Activated T-cell treated with anti-CD3 and anti-CD28 coated beads for 1 hour (primary cell): ENCODE measurements at regions not wholly inside any gene's neighbourhood (a gene's known extent, or its start where the extent isn't known, plus 50 kb on each side); places are given as distances from the start of the nearest gene placed in this dataset.

ENCODE experiments used
- DNase-seq: peaks from one replicate; pipeline ENCODE4 v3.0.0-alpha.2; 2020; ENCODE audit warnings: low read depth

DNA sequence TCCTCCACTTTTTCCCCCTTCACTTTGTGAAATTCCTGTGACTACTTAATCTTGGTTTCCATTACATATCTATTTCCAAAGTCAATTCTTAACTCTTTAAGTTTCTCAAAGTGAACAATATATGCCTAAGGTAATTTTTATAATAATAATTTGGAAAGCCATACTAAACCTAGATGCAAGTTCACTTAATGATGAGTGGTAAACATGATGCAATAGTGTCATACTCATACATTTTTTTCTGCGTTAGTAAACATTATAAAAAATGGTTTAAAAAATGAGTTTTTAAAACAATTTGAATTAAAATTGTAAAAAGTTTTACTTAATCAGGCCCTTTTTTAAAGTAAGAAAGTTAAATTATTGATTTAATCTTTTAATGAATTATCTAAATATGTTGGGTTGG, 659.4 kb upstream of the FZD8 start:
- DNase-seq: no peak

DNA sequence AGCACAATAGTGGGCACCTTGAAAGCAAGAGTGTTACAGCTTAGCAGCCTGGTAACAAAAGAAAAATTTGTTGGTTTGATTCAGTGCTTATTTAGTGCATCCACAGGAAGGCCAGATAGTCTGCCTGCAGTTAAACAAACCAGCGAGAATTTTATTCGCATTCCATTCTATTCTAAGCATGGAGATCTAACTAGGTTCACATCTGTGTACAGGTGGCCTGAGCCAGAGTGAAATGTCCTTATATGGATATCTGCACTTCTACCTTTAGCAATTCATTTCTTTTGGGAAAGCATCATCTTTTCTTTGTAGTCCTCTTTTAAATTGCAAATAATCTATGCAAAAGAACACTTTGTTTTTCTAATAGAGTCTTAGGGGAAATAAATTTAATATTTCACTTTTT, 659.0 kb upstream of the FZD8 start:
- no peak for DNase-seq

DNA sequence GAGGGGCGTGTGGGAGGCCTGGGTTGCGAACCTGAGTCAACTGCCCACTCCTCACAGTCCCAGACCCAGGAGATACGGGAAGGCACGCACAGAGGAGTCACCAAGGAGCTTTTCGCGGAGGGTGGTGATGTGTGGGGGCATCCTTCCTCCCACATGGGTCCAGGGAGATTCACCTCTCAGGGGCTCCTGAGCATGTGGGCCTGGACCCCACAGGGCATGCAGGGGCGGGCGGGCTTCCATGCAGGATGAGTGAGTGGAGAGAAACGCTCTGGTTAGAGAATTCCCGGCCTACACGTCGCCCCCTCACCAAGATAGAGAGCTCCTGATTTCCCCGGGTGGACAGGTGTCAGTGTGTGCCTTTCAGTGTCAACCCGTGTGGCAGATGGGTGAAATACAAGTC, 641.7 kb upstream of the FZD8 start:
- DNase-seq: no peak

DNA sequence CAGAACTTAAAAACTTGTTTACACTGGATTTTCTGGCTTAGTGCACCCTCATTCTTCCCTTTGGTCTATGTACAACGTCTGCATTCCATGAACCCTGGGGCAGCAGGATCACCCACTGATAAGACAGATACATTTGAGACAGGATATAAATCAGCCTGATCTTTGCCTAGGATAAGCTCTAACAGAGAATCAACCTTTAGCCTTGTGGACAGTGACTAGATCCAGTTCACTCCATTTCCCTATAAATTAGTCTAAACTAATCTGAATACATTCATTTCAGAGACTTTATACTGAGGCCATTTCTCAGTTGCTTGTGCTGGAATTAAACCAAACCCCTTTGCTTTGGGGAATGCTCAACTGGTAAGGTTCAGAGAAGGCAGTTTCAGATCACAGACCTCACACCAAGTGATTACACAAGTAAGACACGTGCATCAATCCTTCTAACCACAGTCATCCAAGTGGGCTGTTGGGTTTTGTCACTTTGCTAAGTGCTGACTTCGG, 639.8 kb upstream of the FZD8 start:
- no peak for DNase-seq

DNA sequence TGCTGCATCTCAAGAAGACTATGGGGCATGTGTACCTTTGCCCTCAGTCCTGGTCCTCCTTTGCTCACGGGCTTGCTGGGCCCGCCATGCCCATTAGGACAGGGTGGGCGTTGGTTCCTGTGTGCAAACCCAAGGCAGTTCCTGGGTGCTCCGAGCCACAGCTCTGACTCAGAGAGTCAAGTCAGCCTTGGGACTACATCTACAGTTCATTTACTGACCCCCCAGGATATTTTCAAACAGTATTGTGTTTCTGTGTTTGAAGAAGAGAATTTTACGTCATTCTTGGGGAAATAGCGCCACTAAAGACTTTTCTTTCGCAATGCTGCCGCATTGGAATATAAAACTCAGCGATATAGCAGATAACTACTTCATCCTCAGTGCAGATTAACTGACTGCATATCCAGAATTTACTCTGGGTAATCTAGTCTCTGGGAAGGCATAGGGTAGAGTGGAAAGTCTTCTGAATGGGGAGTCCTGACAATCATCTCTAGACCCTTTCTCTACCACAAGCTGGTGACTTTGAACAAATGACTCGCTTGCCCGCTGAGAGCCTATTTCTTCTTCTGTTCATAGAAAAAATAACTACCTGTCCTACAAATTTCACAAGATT, 638.9 kb upstream of the FZD8 start:
- DNase-seq: no peak

DNA sequence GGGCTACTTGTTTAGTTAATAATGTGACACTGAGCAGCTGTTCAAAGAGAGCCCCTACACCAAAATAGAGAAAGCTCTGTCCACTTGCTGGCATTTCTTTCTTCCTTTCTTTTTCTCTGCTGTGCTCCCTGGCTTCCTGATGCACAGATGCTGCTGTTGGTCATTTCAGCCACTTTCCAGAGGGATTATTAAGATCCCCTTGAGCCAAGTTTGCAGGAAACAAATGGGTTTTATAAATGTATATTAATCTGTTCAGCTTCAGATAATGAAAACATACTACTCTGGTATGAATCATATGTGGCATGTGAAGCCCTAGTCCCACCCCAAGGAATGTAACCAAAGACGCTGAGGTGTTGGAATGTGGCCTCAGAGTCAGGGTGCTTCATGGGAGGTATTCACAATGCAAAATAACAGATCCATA, 638.2 kb upstream of the FZD8 start:
- DNase-seq: no peak

DNA sequence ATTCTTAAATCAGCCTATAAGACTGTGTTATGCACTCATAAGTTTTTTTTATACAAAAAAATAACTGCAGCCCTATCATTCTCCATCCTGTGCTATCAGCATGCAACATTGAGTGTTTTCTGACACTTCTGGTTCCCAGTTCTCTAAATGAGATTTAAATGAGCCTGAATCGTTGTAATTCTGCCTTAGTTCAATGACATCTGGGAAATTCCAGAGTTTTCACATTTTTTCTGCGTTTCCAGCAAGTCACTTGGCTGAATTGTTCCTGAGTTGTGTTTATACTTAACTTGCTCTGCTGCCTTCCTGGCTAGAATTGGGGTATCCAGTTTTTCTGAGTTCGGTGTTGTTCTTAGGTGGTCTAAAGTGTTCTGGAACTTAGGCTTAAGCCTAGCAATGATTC, 636.1 kb upstream of the FZD8 start:
- DNase-seq: no peak

DNA sequence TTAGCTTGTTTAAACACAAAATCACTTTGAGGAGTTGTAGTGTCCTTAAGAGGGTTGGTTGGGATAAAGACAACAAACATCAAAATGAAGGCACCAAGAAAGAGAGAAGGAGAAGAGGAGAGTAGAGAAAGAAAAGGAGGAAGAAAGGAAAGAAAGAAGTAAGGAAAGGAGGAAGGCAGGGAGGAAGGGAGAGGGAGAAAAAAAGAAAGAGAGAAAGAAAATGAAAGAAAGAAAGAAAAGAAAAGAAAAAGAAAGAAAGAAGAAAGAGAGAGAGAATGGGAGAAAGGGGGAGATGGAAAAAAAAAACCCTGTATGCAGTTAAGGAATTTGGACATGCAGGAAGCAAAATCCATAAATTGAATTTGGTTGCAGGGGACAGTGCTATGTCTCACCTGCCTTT, 635.4 kb upstream of the FZD8 start:
- no peak for DNase-seq

DNA sequence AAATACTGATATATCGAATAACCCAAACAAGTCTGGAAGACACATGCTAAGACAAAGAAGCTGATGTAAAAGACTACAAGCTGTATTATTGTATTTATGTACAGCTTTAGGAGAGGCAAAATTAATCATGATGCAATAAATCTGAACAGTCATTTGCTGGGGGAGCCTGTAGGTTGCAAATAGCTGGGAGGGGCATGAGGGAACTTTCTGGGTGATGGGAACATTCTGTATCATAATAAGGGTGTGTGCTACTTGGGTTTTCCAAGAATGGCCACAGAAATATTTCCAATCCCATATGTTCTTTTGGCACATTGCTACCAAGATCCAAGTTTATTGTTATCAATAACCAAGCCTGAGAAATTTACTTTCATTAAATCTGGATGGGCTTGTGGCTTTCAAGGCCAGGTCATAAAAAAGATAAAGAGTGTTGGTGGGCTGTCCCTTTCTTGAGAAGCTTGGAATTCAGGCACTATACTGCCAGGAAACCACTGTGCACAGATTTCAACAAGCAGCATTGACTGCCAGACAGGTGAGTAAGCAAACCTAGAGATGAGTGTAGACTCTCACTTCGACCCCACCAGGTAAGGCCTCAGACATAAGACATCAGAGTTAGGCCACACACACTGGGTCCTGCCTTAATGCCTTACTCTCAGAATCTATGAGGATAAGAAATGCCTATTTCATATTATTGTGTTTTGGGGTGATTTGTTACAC, 629.7 kb upstream of the FZD8 start:
- DNase-seq: no peak

DNA sequence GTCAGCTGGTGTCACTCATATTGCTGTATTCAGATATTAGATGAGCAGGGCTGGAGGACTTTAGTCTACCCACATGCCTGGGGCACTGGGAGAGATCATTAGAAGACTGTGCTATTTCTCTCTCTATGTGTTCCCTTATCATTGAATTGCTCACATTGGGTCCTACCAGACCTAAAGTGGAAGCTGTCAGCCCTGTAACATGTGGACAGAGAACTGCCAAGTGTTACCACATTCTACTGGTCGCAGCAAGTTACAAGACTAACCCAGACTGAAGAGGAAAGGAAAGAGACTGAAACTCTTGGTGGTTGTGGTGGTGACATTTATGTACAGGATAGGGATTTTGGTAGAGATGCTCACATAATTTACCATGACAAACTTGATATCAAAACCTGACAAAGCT, 627.1 kb upstream of the FZD8 start:
- no peak for DNase-seq

DNA sequence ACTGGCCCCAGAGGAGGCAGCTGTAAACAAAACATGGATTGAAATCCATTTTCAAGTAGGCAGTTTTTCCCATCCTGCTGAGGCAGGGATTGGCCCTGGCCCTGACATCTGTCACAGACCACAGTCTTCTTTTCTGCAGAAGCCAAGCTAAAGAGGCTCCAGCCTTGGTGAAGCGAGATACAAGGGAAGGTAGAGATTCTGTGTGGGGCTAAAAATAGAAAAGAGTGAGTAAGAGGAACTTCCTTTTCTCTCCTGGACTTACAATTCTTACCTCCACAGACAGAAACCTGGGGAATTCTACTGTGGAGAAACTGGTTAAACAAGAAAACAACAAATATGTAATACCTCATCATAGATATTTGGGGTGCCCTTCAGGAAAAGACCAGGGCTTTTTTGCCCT, 624.8 kb upstream of the FZD8 start:
- DNase-seq: no peak

DNA sequence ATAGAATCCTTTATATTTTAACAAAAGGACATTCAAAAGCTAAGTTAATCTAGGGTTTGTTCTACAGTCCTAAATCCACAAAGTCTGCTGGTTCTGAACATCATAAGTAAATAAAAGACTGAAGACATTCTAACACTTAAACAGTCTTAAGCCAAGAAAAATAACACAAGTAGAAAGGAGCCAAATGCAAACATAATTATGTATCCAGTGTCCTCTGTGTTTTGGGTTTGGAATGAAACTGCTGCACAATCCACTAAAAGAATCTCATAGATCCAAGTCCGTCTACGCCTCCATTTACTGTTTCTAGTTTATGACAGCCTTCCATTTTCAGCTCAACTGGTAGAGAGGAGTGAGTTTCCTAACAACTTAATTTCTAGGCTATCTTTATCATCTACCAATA, 623.6 kb upstream of the FZD8 start:
- DNase-seq: no peak

DNA sequence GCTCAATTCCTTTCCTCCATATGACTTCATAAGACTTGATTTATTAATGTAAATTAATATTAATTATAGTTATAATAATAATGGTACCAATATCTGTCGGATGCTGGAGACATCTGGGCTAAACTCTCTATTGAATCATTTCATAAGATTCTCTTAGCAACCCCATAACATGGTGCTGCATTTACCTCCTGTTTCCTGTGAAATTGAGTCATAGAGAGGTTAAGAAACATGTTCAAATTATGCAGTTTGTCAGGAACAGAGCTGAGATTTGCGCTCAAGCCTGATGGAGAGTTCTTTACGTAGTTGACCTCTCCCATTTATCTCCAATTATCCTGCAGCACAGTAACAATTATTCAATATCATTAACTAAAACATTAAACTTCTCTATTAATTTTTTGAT, 621.8 kb upstream of the FZD8 start:
- DNase-seq: no peak

DNA sequence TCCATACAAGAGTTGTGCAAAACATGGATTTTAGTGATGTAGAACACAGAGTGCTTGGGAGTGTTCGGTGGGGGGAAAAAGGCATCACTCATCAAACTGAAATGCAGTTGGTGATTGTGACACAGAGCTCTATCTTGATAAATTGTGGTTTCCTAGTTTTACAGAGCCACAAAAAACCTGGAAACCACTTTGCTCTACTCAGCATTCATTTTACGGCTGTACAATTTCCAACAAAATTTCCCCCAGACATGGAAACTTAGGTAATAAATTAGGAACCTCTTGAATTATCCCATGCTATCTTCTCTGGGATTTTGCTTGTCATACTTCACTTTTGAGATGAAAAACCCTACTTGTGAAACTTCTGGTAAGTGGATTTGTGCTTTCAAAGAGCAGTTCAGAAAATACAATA, 614.9 kb upstream of the FZD8 start:
- DNase-seq: no peak

DNA sequence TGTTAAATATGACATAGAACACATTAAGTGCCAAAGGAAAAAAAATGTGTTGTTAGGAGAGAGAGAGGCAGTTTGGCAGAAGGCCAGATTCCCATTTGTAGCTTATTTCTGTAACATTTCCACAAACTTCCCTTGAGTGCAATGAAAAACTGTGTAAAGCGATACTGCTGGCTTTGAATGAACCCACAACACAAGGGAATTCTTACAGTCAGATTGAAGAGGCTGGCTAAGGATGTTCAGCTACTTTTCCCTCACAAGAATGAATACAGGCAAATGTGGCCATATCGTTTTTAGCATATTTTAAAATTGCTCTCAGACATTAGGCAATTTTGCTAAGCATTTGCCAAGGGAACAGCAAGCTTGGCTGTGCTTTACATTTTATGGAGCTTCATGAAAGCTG, 614.1 kb upstream of the FZD8 start:
- no peak for DNase-seq

DNA sequence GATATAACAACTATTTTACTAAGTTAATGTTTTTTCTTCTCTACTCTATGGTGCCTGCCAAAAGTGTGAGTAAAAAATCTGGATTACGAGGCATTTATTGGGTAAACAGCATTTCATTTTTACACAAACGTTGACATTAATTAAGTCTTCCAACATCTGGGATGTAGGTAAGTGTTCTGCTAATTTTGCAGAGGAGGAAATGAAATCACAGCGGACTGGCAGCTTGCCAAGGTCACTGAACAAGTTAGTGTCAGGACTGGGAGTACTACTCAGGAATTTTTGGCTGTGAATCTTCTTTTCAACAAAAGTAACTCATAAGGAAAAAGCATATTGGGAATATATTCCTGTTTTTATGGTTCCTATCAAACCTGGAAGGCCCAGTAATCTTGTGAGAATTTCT, 612.1 kb upstream of the FZD8 start:
- DNase-seq: no peak

DNA sequence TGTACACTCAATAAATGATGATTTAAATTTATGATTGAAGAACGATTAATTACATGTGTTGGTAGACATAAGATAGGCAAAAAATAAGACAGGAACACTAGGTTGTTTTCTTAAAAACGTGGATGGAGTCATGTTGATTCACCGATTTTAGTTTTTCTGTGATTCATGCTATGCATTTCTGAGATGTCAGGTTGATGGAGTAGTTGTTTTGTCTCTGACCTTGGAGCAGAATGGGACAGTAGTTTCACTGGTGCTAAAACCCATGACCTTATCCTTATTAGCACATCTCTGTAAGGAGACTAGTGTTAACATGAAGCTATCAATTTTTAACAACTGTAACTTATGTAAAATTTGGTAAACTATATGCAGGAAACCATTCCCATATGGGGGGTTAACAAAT, 611.6 kb upstream of the FZD8 start:
- no peak for DNase-seq

DNA sequence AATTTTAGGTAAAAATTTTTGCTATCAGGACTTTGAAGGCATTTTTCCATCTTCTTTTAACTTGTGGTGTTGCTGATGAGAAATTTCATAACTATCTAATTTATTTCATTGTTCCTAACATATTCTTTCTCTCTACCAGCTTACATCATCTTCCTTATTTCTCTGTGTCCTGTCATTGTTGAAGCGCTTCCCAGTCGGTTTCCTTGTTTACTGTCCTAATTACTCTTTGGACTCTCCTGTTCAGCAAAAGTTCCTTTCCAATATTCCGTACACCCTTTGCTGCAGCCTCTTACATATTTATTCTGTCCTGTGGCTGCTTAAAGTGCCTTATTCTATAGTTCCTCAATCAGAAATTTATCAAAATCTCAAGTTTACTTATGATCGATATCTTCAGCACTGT, 609.0 kb upstream of the FZD8 start:
- no peak for DNase-seq

DNA sequence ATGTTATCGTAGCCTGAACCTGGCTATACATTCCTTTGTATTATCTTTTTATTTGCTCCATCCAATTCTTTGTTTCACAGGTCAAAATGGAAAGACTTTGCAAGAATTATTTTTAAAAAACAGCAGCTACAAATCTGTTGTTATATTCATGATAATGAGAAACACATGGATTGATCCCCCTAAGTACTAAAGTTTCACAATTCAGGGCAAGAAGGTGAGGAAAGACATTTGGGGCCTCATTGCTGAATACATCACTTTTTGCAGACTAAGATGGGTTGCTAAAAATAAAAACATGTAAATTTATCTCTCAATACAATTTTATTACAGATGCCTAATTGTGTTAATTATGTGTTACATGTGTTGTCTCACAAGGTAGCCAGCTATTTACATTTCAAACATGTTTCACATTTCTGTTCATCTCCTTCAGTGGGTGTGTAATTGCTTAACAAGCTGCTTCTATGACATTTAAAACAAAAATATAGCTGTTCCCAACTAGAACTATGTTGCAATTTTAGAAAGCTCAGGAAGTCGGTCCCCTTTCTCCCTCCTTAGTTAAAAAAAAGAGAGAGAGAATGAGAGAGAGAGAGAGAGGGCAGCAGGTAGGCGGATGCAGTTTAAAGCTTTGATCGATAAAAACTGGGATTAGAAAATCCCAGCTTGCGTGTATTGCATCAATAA, 606.3 kb upstream of the FZD8 start:
- no peak for DNase-seq

DNA sequence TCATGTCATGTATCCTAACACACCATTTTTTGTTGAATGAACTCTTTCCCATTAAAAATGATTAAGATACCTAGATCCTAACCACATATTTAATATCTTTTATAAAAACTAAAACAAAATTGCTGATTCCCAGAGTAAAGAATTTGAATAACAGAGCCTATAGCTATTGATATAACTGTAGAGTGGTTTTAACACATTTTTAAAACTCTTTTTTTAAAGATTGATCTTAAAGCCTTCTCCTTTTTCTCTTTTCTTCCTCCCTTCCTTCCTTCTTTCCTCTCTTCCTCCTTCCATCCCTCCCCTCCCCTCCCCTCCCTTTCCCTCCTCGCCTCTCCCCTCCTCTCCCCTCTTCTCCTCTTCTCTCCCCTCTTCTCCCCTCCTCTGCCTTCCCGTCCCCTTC, 605.4 kb upstream of the FZD8 start:
- DNase-seq: no peak

DNA sequence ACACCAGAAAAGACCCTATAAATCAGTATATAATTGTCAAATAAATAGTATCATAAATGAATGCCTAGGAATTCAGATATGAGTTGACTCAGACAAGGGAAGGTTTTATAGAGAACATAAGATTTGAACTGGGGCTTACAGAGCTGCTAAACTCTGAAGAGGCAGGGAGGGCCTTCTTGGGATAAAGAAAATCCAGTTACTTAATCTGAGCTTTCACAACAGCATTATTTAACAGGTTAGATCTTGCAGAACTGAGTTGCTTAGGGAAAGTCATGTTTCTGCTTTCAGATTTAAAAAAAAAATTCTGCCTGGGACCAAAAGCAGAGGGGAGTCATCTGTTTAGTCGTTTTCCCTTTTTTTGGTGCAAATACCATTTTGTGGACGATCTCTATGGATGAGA, 594.8 kb upstream of the FZD8 start:
- no peak for DNase-seq

DNA sequence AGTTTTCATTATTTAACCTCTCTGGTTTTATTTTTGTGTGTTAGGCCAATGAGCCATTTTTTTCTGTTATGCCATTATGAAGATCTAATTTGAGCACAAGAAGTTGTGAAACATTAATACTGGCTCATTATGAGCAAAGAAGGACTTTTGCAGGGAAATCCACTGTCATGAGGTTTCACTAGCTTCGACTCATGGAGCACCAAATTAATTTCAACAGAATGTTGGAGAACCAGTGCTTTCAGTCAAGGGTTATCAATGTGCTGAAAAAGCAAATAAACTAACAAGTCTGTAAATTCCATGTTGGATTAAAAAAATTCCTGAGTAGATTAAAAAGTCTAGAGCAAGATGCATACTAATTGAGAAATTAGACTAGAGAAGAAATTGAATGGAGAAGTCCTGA, 594.2 kb upstream of the FZD8 start:
- DNase-seq: no peak

DNA sequence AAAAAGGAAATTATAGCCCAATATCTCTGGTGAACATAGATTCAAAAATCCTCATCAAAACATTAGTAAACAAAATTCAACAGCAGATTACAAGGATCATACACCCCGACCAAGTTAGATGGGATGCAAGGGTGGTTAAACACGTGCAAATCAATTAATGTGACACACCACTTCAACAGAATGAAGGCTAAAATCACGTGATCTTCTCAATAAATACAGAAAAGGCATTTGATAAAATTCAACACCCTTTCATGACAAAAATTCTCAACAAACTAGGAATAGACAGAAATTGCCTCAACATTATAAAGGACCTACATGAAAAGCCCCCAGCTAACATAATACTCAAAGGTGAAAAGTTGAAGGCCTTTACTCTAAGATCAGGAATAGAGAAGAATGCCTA, 590.8 kb upstream of the FZD8 start:
- DNase-seq: no peak
